Upper lobe of left lung (tissue), 4 donors: ENCODE measurements at regions not wholly inside any gene's neighbourhood (a gene's known extent, or its start where the extent isn't known, plus 50 kb on each side); places are given as distances from the start of the nearest gene placed in this dataset.
"Not testable (repeated sequence)": the region's sequence is repeated elsewhere in the genome, so short reads cannot be mapped to it uniquely, and the experiment has no call there.

Source experiments
- POLR2A ChIP-seq, 4 donors: fragments of 450-650 bp; IDR thresholded peaks; one replicate each; pipeline ENCODE4 v1.5.1; 2016 to 2017; ENCODE audit warnings: antibody characterized with exemption in 4 of 4, mild to moderate bottlenecking in 2 of 4
- POLR2AphosphoS5 ChIP-seq, 2 donors: sonication (generic); formaldehyde crosslinking; IDR thresholded peaks; one replicate each; pipeline ENCODE4 v1.5.1; 2017; ENCODE audit warnings: antibody characterized with exemption in 2 of 2
- TF ChIP-seq, protein P1 (sequence below), 6 experiments: fragments of 450-650 bp in 4 of 6; fragments of 200-600 bp in 2 of 6; sonication (generic) in 2 of 6; IDR thresholded peaks; one replicate each; pipeline ENCODE4 v1.5.1; 2016 to 2019; ENCODE audit warnings: antibody characterized with exemption in 6 of 6

DNA sequence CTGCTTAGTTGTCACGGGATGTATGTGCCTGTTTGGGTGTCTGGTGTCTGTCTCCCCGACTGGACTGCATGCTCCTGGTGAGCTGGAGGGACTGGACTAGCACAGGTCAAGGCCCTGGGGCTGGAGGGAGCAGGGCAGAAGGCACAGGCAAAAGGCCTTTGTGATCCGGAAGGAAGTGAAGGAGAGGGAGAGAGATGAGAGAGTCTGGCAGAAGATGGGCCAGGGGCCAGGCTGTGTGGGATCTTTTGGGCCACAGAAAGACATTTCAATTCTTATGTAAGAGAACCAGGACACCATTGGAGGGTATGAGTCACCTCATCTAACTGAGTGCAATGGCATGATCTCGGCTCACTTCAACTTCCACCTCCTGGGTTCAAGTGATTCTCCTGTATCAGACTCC is 85.2 kb downstream of the ALG1L2 start:
- TF ChIP-seq, protein P1, sequence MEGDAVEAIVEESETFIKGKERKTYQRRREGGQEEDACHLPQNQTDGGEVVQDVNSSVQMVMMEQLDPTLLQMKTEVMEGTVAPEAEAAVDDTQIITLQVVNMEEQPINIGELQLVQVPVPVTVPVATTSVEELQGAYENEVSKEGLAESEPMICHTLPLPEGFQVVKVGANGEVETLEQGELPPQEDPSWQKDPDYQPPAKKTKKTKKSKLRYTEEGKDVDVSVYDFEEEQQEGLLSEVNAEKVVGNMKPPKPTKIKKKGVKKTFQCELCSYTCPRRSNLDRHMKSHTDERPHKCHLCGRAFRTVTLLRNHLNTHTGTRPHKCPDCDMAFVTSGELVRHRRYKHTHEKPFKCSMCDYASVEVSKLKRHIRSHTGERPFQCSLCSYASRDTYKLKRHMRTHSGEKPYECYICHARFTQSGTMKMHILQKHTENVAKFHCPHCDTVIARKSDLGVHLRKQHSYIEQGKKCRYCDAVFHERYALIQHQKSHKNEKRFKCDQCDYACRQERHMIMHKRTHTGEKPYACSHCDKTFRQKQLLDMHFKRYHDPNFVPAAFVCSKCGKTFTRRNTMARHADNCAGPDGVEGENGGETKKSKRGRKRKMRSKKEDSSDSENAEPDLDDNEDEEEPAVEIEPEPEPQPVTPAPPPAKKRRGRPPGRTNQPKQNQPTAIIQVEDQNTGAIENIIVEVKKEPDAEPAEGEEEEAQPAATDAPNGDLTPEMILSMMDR (IDR thresholded peaks at IDR 0.05): not testable (repeated sequence)
- TF ChIP-seq POLR2AphosphoS5, POLR2A (IDR thresholded peaks at IDR 0.05): not testable (repeated sequence)
